ENCODE measurements at regions not wholly inside any gene's neighbourhood (a gene's known extent, or its start where the extent isn't known, plus 50 kb on each side); places are given as distances from the start of the nearest gene placed in this dataset.
"Not testable (repeated sequence)": the region's sequence is repeated elsewhere in the genome, so short reads cannot be mapped to it uniquely, and the experiment has no call there.

GRCh38 chr6:8845690-8846089, 410.3 kb upstream of the SLC35B3 start:
- no peak for DNase-seq
- TF ChIP-seq POLR2A (IDR thresholded peaks at IDR 0.05; ENCODE audit: low read length), result no peak
- TF ChIP-seq GATA1 (IDR thresholded peaks at IDR 0.05; ENCODE audit: low read depth, low read length), result no peak

- TF ChIP-seq POLR2A (IDR thresholded peaks at IDR 0.05; ENCODE audit: low read length) (no peak), GATA1 (IDR thresholded peaks at IDR 0.05; ENCODE audit: low read depth, low read length) (no peak)
- no peak for DNase-seq
Measured at GRCh38 chr6:8844968-8845367, 409.6 kb upstream of the SLC35B3 start.

GRCh38 chr6:8839626-8840025, 404.3 kb upstream of the SLC35B3 start:
- DNase-seq, result no peak
- TF ChIP-seq GATA1 (IDR thresholded peaks at IDR 0.05; ENCODE audit: low read depth, low read length) (no peak), POLR2A (IDR thresholded peaks at IDR 0.05; ENCODE audit: low read length) (no peak)

GRCh38 chr6:8837343-8837742, 402.0 kb upstream of the SLC35B3 start:
- DNase-seq, result no peak
- TF ChIP-seq POLR2A (IDR thresholded peaks at IDR 0.05; ENCODE audit: low read length), result no peak
- no peak for TF ChIP-seq GATA1 (IDR thresholded peaks at IDR 0.05; ENCODE audit: low read depth, low read length)

- not testable (repeated sequence) for DNase-seq
Measured at GRCh38 chr6:8832695-8833094, 397.4 kb upstream of the SLC35B3 start.

- no peak for DNase-seq
- TF ChIP-seq POLR2A (IDR thresholded peaks at IDR 0.05; ENCODE audit: low read length) (no peak), GATA1 (IDR thresholded peaks at IDR 0.05; ENCODE audit: low read depth, low read length) (no peak)
Measured at GRCh38 chr6:8831366-8832152, 396.2 kb upstream of the SLC35B3 start.

- TF ChIP-seq GATA1 (IDR thresholded peaks at IDR 0.05; ENCODE audit: low read depth, low read length) (no peak), POLR2A (IDR thresholded peaks at IDR 0.05; ENCODE audit: low read length) (no peak)
- DNase-seq, result no peak
Measured at GRCh38 chr6:8830794-8831193, 395.4 kb upstream of the SLC35B3 start.

- no peak for DNase-seq
- TF ChIP-seq GATA1 (IDR thresholded peaks at IDR 0.05; ENCODE audit: low read depth, low read length), result no peak
Measured at GRCh38 chr6:8829796-8830195, 394.5 kb upstream of the SLC35B3 start.

- no peak for DNase-seq
- TF ChIP-seq GATA1 (IDR thresholded peaks at IDR 0.05; ENCODE audit: low read depth, low read length) (no peak), POLR2A (IDR thresholded peaks at IDR 0.05; ENCODE audit: low read length) (no peak)
Measured at GRCh38 chr6:8829296-8829695, 394.0 kb upstream of the SLC35B3 start.

- TF ChIP-seq POLR2A (IDR thresholded peaks at IDR 0.05; ENCODE audit: low read length) (no peak), GATA1 (IDR thresholded peaks at IDR 0.05; ENCODE audit: low read depth, low read length) (no peak)
- no peak for DNase-seq
Measured at GRCh38 chr6:8828376-8828775, 393.0 kb upstream of the SLC35B3 start.

- TF ChIP-seq GATA1 (IDR thresholded peaks at IDR 0.05; ENCODE audit: low read depth, low read length) (no peak), POLR2A (IDR thresholded peaks at IDR 0.05; ENCODE audit: low read length) (no peak)
- DNase-seq, result no peak
Measured at GRCh38 chr6:8825726-8826125, 390.4 kb upstream of the SLC35B3 start.

GRCh38 chr6:8821981-8822381, 386.6 kb upstream of the SLC35B3 start:
- no peak for TF ChIP-seq GATA1 (IDR thresholded peaks at IDR 0.05; ENCODE audit: low read depth, low read length)
- DNase-seq, result no peak

GRCh38 chr6:8820313-8820712, 385.0 kb upstream of the SLC35B3 start:
- no peak for DNase-seq
- no peak for TF ChIP-seq POLR2A (IDR thresholded peaks at IDR 0.05; ENCODE audit: low read length)
- no peak for TF ChIP-seq GATA1 (IDR thresholded peaks at IDR 0.05; ENCODE audit: low read depth, low read length)

- TF ChIP-seq POLR2A (IDR thresholded peaks at IDR 0.05; ENCODE audit: low read length) (no peak), GATA1 (IDR thresholded peaks at IDR 0.05; ENCODE audit: low read depth, low read length) (no peak)
- no peak for DNase-seq
Measured at GRCh38 chr6:8819446-8819845, 384.1 kb upstream of the SLC35B3 start.

- DNase-seq, result no peak
- no peak for TF ChIP-seq POLR2A (IDR thresholded peaks at IDR 0.05; ENCODE audit: low read length)
- no peak for TF ChIP-seq GATA1 (IDR thresholded peaks at IDR 0.05; ENCODE audit: low read depth, low read length)
Measured at GRCh38 chr6:8814440-8815000, 379.2 kb upstream of the SLC35B3 start.
